ENCODE measurements at regions not wholly inside any gene's neighbourhood (a gene's known extent, or its start where the extent isn't known, plus 50 kb on each side); places are given as distances from the start of the nearest gene placed in this dataset.
"Not testable (repeated sequence)": the region's sequence is repeated elsewhere in the genome, so short reads cannot be mapped to it uniquely, and the experiment has no call there.

- no peak for DNase-seq (ENCODE audit: low spot score)
Observed at GRCh38 chr6:144888621-144889020, 603.5 kb downstream of the UTRN start.

GRCh38 chr6:144893680-144894151 lies 608.6 kb downstream of the UTRN start:
- no peak for DNase-seq (ENCODE audit: low spot score)

- no peak for DNase-seq (ENCODE audit: low spot score)
Observed at GRCh38 chr6:144894240-144894639, 609.1 kb downstream of the UTRN start.

DNA sequence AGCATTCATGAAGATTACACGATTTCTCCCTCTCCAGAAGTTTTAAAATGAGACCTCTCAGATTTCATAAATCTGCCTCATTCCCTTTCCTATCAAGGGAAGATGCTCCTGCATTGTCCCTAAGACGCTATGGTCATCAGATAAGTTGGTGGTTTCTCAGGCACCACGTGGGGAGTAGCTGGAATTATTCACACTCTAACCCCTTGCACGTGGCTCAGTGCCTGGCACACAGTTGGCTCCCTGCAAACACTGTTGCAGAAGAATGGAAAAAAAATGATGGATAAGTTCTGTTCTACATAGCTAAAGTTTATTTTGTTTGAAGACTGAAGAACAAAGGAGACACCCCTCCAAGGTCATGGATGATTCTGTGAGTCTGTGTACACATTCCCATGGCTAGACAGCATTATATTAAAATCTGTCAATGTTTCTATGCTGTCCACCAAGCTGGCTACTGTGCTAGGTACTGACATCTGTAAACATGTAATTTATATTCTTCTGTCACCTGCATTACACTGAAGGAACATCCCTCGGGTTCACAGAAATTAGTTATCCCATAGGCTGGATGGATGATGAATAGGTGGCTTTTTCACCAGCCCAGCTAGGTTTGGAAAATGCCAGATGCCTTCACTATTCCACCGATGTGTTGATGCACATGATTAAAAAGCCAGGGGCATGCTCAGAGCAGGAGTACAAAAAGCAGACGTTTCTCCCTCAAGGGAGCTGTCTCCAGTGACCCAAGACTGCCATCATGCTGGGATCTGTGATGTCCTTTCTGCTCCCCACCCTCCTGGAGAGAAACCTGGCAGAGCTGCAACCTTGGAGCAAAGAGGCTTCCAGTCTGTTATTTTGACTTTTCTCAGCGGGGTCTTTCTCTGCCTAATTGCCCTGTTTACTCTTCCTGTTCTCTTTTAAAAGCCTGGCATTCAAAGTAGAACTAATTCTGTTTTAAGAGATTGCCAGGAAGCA lies 610.5 kb downstream of the UTRN start:
- DNase-seq (ENCODE audit: low spot score): no peak

- no peak for DNase-seq (ENCODE audit: low spot score)
Observed at GRCh38 chr6:144896289-144896688, 611.2 kb downstream of the UTRN start.

- DNase-seq (ENCODE audit: low spot score): no peak
Observed at GRCh38 chr6:144896871-144897270, 611.7 kb downstream of the UTRN start.

GRCh38 chr6:144897441-144897921 lies 612.3 kb downstream of the UTRN start:
- no peak for DNase-seq (ENCODE audit: low spot score)

- no peak for DNase-seq (ENCODE audit: low spot score)
Observed at GRCh38 chr6:144898052-144898689, 613.0 kb downstream of the UTRN start.

DNA sequence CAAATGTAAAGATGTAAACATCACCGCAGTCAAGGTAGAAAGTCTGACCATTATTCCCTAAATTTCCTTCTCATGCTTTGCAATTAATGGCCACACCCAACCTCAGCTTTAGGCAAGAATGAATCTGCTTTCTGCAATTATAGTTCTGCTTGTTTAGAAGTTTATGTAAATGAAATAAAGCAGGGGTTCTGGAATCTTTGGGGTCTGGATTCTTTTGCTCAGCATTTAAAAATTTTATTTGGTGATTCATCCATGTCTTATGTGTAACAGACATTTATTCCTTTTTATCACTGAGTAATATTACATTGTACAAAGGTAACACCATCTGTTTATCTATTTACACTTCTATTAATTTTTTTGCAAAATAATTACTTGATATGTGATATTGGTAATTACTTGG lies 613.6 kb downstream of the UTRN start:
- no peak for DNase-seq (ENCODE audit: low spot score)

DNA sequence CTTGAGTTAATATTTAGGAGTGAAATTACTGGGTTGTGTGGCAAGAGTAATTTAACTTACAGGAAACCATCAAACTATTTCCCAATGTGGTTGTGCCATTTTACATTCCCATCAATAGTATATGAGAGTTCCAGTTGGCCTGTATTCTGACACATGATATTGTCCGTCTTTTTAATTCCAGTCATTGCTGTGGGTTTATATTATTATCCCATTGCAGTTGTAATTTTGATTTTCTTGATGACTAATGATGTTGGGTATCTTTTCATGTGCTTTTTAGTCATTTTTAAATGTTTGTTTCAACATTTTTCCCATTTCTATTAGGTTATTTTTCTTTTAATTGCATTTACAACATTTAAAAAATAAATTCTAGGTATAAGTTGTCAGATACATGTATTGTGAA lies 614.0 kb downstream of the UTRN start:
- DNase-seq (ENCODE audit: low spot score): no peak

DNA sequence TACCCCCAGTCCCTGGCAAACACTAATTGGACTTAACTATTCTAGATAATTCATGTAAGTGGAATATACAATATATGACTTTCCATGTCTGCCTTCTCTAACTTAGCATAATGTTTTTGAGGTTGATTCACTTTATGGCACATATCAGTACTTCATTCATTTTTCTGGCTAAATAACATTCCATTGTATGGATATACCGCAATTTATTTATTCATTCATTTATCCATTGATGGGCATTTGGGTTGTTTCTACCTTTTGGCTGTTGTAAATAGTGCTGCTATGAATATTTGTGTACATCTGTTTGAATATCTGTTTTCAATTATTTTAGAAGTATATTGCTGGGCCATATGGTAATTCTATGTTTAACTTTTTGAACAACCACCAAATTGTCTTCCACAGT lies 616.3 kb downstream of the UTRN start:
- DNase-seq (ENCODE audit: low spot score): no peak

DNA sequence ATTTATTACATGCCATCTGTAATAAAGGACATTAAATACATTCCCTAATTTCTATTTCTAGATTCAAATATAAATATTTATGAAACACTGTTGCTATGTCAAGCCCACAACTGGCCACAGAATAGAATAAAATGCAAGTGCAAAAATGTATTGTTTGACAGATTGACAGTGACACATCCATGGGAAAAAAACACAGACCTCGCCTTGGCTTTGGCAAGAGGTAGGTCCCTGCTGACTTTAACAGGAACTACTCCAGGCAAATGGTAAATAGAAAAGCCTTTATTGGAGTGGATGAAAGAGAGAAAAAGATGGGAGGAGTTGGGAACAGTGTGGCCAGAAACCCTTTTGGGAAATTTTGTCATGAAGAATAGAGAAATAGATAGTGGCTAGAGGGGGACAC lies 622.9 kb downstream of the UTRN start:
- no peak for DNase-seq (ENCODE audit: low spot score)

DNA sequence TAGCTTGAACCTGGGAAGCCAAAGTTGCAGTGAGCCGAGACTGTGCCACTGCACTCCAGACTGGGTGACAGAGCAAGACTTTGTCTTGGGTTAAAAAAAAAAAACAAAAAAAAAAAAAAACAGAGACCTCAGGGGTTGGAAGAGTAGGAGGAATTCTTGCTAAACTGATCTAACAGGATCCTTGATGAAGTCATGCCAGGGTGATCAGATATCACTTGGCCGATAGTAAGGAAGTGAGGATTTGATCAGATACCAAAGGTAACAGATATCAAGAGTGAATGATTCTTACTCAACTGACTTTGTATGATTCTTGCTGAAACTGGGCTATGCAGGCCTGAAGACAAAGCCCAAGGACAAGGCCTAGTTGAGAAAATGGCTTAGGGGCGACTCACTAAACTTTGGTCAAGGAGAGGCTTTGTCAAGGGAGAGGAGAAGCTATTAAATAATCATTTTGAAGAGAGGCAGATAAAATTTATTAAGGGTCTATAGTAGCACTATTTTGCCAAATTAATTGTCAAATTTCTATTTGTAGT lies 624.7 kb downstream of the UTRN start:
- DNase-seq (ENCODE audit: low spot score): no peak

DNA sequence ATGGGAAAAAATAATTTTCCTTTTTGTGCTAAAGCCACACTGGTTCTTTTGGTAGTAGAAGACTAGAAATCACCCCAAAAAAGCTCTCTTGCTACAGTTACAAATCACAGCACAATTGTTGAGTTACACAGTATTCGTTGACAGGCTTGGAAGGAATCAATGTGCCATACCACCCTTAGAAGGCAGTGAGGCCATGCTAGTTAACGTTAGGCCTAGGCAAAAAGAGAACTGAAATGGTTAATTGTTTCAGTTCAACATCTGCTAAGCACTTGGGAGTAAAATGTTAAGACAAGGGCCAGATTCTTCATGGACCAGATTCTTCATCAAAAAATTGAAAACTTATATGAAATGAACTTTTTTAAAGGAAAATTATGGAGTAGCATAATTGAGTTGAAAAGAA lies 626.2 kb downstream of the UTRN start:
- DNase-seq (ENCODE audit: low spot score): no peak

- no peak for DNase-seq (ENCODE audit: low spot score)
Observed at GRCh38 chr6:144912474-144912873, 627.3 kb downstream of the UTRN start.

GRCh38 chr6:144918073-144918472 lies 632.9 kb downstream of the UTRN start:
- DNase-seq (ENCODE audit: low spot score): no peak

DNA sequence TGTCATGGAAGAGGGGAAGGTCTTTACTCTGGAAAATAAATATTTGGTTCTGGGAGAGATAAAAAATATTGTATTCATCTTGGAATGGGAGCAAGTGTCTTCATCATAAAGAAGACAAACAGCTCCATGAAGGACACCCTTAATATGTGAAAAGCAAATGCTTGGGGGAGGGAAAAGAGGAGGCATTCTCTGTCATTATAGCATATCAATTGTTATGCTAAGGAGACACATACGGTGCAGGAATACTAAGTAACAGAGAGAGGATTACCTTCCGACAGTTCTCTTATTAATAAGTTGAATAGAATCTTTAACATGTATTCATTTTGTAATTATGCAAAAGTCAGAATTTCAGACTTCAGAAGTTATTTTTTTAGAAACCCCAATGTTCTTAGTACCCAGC lies 634.4 kb downstream of the UTRN start:
- no peak for DNase-seq (ENCODE audit: low spot score)

- DNase-seq (ENCODE audit: low spot score): no peak
Observed at GRCh38 chr6:144920391-144920961, 635.3 kb downstream of the UTRN start.

DNA sequence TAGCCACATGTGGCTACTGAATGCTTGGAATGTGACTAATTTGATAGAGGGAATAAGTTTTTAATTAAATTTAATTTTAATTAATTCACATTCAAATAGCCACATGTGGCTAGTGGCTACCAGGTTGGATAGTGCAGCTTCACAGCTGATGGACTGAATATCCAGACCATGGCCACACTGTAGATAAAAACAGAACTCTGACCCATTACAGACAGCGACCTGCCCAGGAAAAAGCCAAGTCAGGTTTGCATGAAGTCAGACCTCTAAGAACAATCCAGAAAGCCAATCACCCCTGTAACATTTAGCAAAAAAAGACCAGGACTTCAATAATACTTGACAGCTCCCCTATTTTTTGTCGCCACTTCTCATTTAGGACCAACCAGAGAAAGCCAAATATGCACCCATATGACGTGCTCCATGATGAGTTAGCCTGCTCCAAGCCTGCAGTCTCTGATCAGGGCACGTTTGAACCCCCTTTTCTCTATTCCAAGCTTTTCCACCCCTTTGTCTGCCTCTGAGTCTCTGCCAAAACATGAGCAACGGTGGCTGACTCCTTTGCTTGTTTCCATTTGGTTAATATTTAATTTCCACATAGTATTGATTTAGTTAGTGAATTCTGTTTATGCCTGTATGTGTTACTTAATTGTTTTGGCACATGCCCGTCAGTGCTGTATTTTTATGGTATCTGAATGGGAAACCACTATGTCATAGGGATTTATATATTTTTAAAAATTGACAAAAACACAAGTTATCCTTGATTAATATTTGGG lies 636.3 kb downstream of the UTRN start:
- DNase-seq (ENCODE audit: low spot score): no peak

GRCh38 chr6:144922120-144922722 lies 637.1 kb downstream of the UTRN start:
- no peak for DNase-seq (ENCODE audit: low spot score)

GRCh38 chr6:144922771-144923490 lies 637.8 kb downstream of the UTRN start:
- not testable (repeated sequence) for DNase-seq (ENCODE audit: low spot score)

All from HuH-7.5 (cell line).